GM06990 (cell line): ENCODE measurements at regions not wholly inside any gene's neighbourhood (a gene's known extent, or its start where the extent isn't known, plus 50 kb on each side); places are given as distances from the start of the nearest gene placed in this dataset.

Source experiments
- DNase-seq: peaks from one replicate; pipeline ENCODE4 v3.0.0-alpha.2; 2011; ENCODE audit not compliant: insufficient read length; ENCODE audit errors: extremely low read depth
- H3K27me3 ChIP-seq: replicated peaks from 2 replicates; pipeline ENCODE4 v1.6.0; 2011; ENCODE audit warnings: low read length; ENCODE audit not compliant: control insufficient read depth, insufficient read depth
- H3K36me3 ChIP-seq: 2 replicates; pipeline ENCODE4 v1.5.1; 2011; ENCODE audit warnings: low read length; ENCODE audit not compliant: control insufficient read depth, insufficient read depth
- H3K4me3 ChIP-seq: replicated peaks from 2 replicates; pipeline ENCODE4 v1.5.1; 2011; ENCODE audit warnings: low read depth, mild to moderate bottlenecking, control low read depth, low read length
- TF ChIP-seq, protein P1 (sequence below): IDR thresholded peaks from 2 replicates; pipeline ENCODE4 v1.5.1; 2011; ENCODE audit warnings: low read length, control low read depth, mild to moderate bottlenecking, inconsistent platforms; ENCODE audit not compliant: insufficient read depth, poor library complexity, severe bottlenecking

DNA sequence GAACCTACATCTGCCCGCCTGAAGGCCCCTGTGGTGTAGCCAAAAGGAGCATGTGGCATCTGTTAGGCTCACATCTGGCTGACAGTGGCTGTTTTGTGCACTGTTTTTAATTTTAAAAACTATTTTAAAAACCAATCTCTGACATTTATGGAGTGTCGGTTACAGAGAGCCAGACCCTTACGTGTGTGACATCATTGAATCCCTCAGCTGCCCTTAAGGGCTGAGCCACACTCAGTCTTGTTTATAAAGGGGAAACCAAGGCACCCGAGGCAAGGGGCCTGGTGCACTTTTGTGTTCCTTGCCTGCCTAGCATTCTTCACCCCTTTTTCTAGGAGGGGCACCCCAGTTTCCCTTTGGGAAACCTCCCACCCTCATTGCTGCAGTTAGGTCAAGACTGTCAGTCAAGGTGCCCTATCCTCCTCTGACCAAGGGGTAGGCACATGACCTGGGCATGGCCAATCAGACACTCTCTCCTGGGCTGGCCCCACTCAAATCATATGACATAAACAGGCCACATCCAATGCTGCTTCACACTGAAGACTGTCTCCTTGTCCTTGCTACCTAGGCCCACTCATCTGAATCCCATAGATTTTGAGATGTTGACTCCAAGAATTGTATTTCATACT is 105.3 kb downstream of the LSM3 start:
- no peak overlapping the region for H3K4me3 ChIP-seq
- no peaks in the 10 kb centered on the region for H3K36me3 ChIP-seq
- DNase-seq: no peak
- TF ChIP-seq, protein P1, sequence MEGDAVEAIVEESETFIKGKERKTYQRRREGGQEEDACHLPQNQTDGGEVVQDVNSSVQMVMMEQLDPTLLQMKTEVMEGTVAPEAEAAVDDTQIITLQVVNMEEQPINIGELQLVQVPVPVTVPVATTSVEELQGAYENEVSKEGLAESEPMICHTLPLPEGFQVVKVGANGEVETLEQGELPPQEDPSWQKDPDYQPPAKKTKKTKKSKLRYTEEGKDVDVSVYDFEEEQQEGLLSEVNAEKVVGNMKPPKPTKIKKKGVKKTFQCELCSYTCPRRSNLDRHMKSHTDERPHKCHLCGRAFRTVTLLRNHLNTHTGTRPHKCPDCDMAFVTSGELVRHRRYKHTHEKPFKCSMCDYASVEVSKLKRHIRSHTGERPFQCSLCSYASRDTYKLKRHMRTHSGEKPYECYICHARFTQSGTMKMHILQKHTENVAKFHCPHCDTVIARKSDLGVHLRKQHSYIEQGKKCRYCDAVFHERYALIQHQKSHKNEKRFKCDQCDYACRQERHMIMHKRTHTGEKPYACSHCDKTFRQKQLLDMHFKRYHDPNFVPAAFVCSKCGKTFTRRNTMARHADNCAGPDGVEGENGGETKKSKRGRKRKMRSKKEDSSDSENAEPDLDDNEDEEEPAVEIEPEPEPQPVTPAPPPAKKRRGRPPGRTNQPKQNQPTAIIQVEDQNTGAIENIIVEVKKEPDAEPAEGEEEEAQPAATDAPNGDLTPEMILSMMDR: no peak
- peaks cover 2% of the 10 kb centered on the region for H3K27me3 ChIP-seq

DNA sequence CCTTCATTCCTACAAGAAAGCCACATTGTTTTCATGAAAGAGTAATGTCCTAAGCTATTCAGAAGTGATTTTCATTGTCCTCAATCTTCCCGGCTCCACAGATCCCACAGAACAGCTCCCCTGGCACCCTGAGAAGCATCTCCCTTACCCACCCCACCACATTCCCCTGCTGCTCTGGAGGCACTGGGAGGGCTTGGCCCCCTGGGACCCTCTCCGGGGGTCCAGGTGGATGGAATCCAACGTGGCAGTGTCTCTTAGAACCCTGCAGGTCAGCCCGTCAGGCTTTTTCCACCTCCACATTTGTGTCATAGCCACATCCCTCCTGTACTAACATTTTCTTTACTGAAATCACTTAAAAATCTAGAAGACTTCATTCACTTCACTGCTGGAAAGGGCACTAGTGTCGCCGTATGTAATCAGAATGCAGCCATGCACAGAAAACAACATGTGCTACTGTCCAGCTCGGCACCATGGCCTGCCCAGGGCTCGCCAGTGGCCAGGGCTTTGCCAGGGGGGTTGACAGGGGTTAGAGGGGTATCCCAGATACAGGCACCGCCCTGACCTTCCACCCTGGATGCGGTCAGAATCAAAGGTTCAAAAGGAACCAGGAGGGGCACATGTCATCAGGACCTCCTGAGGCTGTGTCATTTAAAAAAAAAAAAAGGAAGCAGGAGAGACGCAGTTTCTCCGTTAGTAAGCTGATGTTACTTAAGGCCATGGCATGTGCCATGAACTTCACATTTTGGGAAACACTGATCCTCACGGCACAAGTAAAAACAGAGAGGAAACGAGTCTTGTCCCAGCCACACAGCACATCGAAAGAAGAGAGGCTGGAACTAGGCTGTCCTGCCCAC is 106.3 kb downstream of the LSM3 start:
- DNase-seq: no peak
- Histone ChIP-seq H3K27me3 (peaks cover 2% of the 10 kb centered on the region), H3K4me3 (no peak overlapping the region), H3K36me3 (no peaks in the 10 kb centered on the region)
- TF ChIP-seq, protein P1: no peak

DNA sequence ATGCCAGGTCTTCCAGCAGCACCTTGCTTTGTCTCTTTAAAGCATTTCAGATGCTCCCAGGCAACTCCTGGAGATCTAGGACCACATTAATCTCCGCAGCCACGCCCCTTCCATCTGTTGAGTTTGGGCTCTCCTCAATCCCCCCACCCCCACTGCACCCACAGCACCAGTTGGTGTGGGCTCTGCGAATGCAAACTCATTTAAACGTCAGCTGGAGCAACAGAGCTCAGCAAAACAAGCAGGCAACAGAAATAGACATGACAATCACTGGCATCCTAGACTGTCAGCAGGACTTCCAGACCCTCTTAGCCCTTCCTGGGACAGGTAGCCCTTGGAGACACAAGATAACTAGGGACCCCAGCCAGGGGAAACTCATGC is 106.9 kb downstream of the LSM3 start:
- Histone ChIP-seq H3K27me3 (peaks cover 2% of the 10 kb centered on the region), H3K36me3 (no peaks in the 10 kb centered on the region), H3K4me3 (no peak overlapping the region)
- no peak for DNase-seq
- TF ChIP-seq, protein P1: no peak

DNA sequence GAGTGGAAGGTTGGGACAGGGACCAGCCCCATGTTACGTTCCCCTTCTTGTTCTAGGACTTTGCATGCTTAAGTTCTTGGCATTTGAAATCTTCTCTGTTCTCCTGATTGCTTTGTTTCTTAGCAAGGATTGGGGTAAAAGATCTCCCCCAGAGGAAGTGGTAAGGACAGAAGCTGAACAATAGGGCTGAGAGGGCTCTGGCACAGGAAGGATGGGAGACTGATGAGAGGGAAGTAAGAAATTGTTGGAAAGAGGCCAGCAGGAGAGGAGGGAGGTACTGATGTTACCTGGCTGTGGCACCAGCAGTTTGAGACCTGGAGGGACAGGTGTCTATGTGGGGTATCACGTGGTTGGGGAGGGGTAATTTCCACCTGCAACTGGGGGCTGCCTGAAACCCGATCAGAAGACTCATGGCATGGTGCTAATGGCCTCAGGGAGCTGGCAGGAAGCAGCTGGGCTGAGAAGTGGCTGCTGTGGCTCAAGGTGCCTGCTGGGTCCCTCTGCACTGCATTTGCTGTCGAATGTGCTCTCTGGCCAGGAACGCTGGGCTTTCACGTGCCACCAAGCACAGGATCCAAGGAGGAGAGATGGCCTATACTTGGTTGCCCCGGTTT is 108.4 kb downstream of the LSM3 start:
- H3K36me3 ChIP-seq: no peaks in the 10 kb centered on the region
- peaks cover 2% of the 10 kb centered on the region for H3K27me3 ChIP-seq
- TF ChIP-seq, protein P1: no peak
- no peak overlapping the region for H3K4me3 ChIP-seq
- DNase-seq: no peak

DNA sequence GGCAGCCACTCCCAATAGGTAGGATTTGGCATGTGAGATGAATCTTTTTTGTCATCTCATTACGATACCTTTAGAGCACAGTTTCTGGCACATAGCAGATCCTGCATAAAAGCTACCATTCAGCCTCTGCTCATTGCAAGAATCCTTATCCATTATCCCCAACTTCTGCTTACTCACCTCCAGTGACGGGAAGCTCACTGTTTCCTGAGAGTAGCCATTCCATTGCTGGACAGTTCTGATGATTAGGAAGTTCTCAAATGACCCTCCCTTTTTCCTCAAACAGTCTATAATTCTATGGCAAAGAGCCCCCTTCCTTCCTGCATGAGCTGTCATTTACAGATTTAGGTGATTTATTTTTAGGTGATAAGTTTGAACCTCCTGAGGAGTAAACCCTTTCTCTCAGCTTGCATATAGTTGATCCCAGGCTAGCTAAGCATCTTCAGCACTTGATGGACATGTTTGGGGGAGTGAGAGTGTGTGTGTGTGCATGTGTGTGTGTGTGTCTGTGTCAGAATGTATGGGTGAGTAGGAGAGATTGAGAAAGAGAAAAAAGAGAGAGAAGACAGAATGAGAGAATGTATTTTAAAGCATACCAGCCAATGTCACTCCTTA is 109.7 kb downstream of the LSM3 start:
- TF ChIP-seq, protein P1: no peak
- H3K27me3 ChIP-seq: peaks cover 2% of the 10 kb centered on the region
- H3K4me3 ChIP-seq: no peak overlapping the region
- DNase-seq: no peak
- H3K36me3 ChIP-seq: no peaks in the 10 kb centered on the region
